SU-DHL-6 (cell line): ENCODE measurements at regions not wholly inside any gene's neighbourhood (a gene's known extent, or its start where the extent isn't known, plus 50 kb on each side); places are given as distances from the start of the nearest gene placed in this dataset.

Source experiments
- H2AFZ ChIP-seq: fragments of 200-600 bp; sonication (generic); 2 replicates; pipeline ENCODE4 v1.6.1; 2014; ENCODE audit warnings: low read depth, mild to moderate bottlenecking, moderate library complexity, mixed read lengths, antibody characterized with exemption, low read length; ENCODE audit not compliant: severe bottlenecking
- H3F3A ChIP-seq: fragments of 200-600 bp; shearing (Covaris generic); 2 replicates; pipeline ENCODE4 v1.6.0; 2016; ENCODE audit warnings: antibody characterized with exemption, mild to moderate bottlenecking; ENCODE audit not compliant: insufficient read depth
- H3K27ac ChIP-seq: fragments of 200-600 bp; sonication (generic); 2 replicates; pipeline ENCODE4 v1.5.1; 2016; ENCODE audit warnings: low read depth, mild to moderate bottlenecking, low read length, moderate library complexity, mixed read lengths
- H3K27me3 ChIP-seq: fragments of 200-600 bp; sonication (generic), shearing (Covaris generic); 2 replicates; pipeline ENCODE4 v1.6.0; 2014; ENCODE audit warnings: mild to moderate bottlenecking, low read length
- H3K36me3 ChIP-seq: fragments of 200-600 bp; sonication (generic); 2 replicates; pipeline ENCODE4 v1.6.1; 2014; ENCODE audit warnings: mild to moderate bottlenecking, low read length, mixed read lengths
- H3K4me2 ChIP-seq: fragments of 300-600, 200-600 bp; shearing (Covaris generic), sonication (generic); 2 replicates; pipeline ENCODE4 v1.6.0; 2014; ENCODE audit warnings: low read length, low read depth, mild to moderate bottlenecking; ENCODE audit not compliant: poor library complexity, severe bottlenecking
- H3K4me3 ChIP-seq: fragments of 200-600 bp; sonication (generic); 2 replicates; pipeline ENCODE4 v1.5.1; 2014; ENCODE audit warnings: antibody characterized with exemption, low read length, mild to moderate bottlenecking, mixed read lengths; ENCODE audit not compliant: insufficient read depth, poor library complexity, severe bottlenecking
- H3K79me2 ChIP-seq: fragments of 200-600 bp; sonication (generic); 2 replicates; pipeline ENCODE4 v1.6.1; 2014; ENCODE audit warnings: mild to moderate bottlenecking, low read length, moderate library complexity; ENCODE audit not compliant: insufficient read depth
- H3K9ac ChIP-seq: fragments of 200-600 bp; sonication (generic); 2 replicates; pipeline ENCODE4 v1.7.0; 2014; ENCODE audit warnings: mild to moderate bottlenecking, low read length
- H3K9me2 ChIP-seq: fragments of 200-600 bp; sonication (generic); replicated peaks from 2 replicates; pipeline ENCODE4 v1.6.1; 2014; ENCODE audit warnings: low read length; ENCODE audit not compliant: insufficient read depth
- H3K9me3 ChIP-seq: fragments of 200-600 bp; sonication (generic); 2 replicates; pipeline ENCODE4 v1.6.1; 2014; ENCODE audit warnings: low read length, mixed read lengths; ENCODE audit not compliant: insufficient read depth
- H4K20me1 ChIP-seq: fragments of 200-600 bp; sonication (generic); 2 replicates; pipeline ENCODE4 v1.6.1; 2014; ENCODE audit warnings: low read depth, mild to moderate bottlenecking, antibody characterized with exemption, low read length, moderate library complexity, mixed read lengths
- CTCF ChIP-seq: fragments of 200-600 bp; sonication (generic); IDR thresholded peaks from one replicate; pipeline ENCODE4 v1.5.1; 2017; ENCODE audit warnings: antibody characterized with exemption, mild to moderate bottlenecking, low read length, moderate library complexity; ENCODE audit not compliant: insufficient read depth, poor library complexity, severe bottlenecking
- EZH2phosphoT487 ChIP-seq: fragments of 200-600 bp; sonication (generic), shearing (Covaris generic); conservative IDR thresholded peaks from 2 replicates; pipeline ENCODE4 v1.6.1; 2018; ENCODE audit warnings: mild to moderate bottlenecking, antibody characterized with exemption, low read length, moderate library complexity, mixed read lengths

- H3K79me2 ChIP-seq, result no peaks in the 10 kb centered on the region
- no peak overlapping the region for H3K4me2 ChIP-seq
- no peak overlapping the region for H2AFZ ChIP-seq
- H3K27ac ChIP-seq, result no peak overlapping the region
- no peaks in the 10 kb centered on the region for H4K20me1 ChIP-seq
- no peak overlapping the region for H3K9ac ChIP-seq
- H3K9me2 ChIP-seq, result no peaks in the 10 kb centered on the region
- TF ChIP-seq EZH2phosphoT487, result no peak
- no peak for TF ChIP-seq CTCF
- H3K9me3 ChIP-seq, result no peaks in the 10 kb centered on the region
- H3K36me3 ChIP-seq, result no peaks in the 10 kb centered on the region
- H3K27me3 ChIP-seq, result no peaks in the 10 kb centered on the region
- no peak overlapping the region for H3K4me3 ChIP-seq
- no peaks in the 10 kb centered on the region for H3F3A ChIP-seq
Measured at GRCh38 chr2:147384659-147385058, 460.2 kb upstream of the ACVR2A start.

- no peak overlapping the region for H3K9ac ChIP-seq
- no peak overlapping the region for H2AFZ ChIP-seq
Measured at GRCh38 chr2:147382322-147382948, 462.4 kb upstream of the ACVR2A start.

GRCh38 chr2:147378403-147378802 is 466.4 kb upstream of the ACVR2A start:
- TF ChIP-seq CTCF (no peak), EZH2phosphoT487 (no peak)
- H3K9me2 ChIP-seq, result no peaks in the 10 kb centered on the region
- no peaks in the 10 kb centered on the region for H3F3A ChIP-seq
- H2AFZ ChIP-seq, result no peak overlapping the region
- no peak overlapping the region for H3K4me3 ChIP-seq
- no peaks in the 10 kb centered on the region for H3K9me3 ChIP-seq
- no peak overlapping the region for H3K9ac ChIP-seq
- H4K20me1 ChIP-seq, result no peaks in the 10 kb centered on the region
- no peaks in the 10 kb centered on the region for H3K36me3 ChIP-seq
- no peaks in the 10 kb centered on the region for H3K27me3 ChIP-seq
- H3K27ac ChIP-seq, result no peak overlapping the region
- H3K79me2 ChIP-seq, result no peaks in the 10 kb centered on the region
- H3K4me2 ChIP-seq, result no peak overlapping the region

More at GRCh38 chr2:147382322-147382948, 462.4 kb upstream of the ACVR2A start:
- Histone ChIP-seq H3K9me2 (no peaks in the 10 kb centered on the region), H3K27me3 (no peaks in the 10 kb centered on the region), H3K4me2 (no peak overlapping the region), H3K79me2 (no peaks in the 10 kb centered on the region), H3K36me3 (no peaks in the 10 kb centered on the region), H3K9me3 (no peaks in the 10 kb centered on the region), H4K20me1 (no peaks in the 10 kb centered on the region), H3K4me3 (no peak overlapping the region), H3F3A (no peaks in the 10 kb centered on the region), H3K27ac (no peak overlapping the region)
- TF ChIP-seq CTCF, result no peak
